Jurkat, Clone E6-1 (cell line): ENCODE measurements at regions not wholly inside any gene's neighbourhood (a gene's known extent, or its start where the extent isn't known, plus 50 kb on each side); places are given as distances from the start of the nearest gene placed in this dataset.

Experiments used
- DNase-seq: peaks from one replicate; pipeline ENCODE4 v3.0.0-alpha.2; 2011; ENCODE audit warnings: low read depth, low spot score
- H3K4me3 ChIP-seq: 2 replicates; pipeline ENCODE4 v1.5.1; 2011; ENCODE audit warnings: mild to moderate bottlenecking, low read length, control low read depth, moderate library complexity

- no peak overlapping the region for H3K4me3 ChIP-seq
- DNase-seq = no peak
These were observed 82.4 kb upstream of the CLCN4 start for GRCh38 chrX:10074241-10074941.

- no peak overlapping the region for H3K4me3 ChIP-seq
- DNase-seq = no peak
These were observed 80.0 kb upstream of the CLCN4 start for GRCh38 chrX:10076765-10077164.

GRCh38 chrX:10077425-10078188, 79.2 kb upstream of the CLCN4 start:
- H3K4me3 ChIP-seq = no peak overlapping the region
- DNase-seq = peak; percentile 6

- no peak overlapping the region for H3K4me3 ChIP-seq
- no peak for DNase-seq
These were observed 78.5 kb upstream of the CLCN4 start for GRCh38 chrX:10078266-10078665.

- DNase-seq = no peak
These were observed 77.5 kb upstream of the CLCN4 start for GRCh38 chrX:10079231-10079630.

GRCh38 chrX:10083809-10084208, 73.0 kb upstream of the CLCN4 start:
- no peak overlapping the region for H3K4me3 ChIP-seq
- DNase-seq = no peak

More at GRCh38 chrX:10079231-10079630, 77.5 kb upstream of the CLCN4 start:
- no peak overlapping the region for H3K4me3 ChIP-seq

- no peak overlapping the region for H3K4me3 ChIP-seq
- peak; percentile 19 for DNase-seq
These were observed 71.6 kb upstream of the CLCN4 start for GRCh38 chrX:10085223-10085622.

- no peak overlapping the region for H3K4me3 ChIP-seq
- DNase-seq = no peak
These were observed 70.1 kb upstream of the CLCN4 start for GRCh38 chrX:10086676-10087075.

GRCh38 chrX:10087391-10087790, 69.4 kb upstream of the CLCN4 start:
- no peak overlapping the region for H3K4me3 ChIP-seq
- DNase-seq = no peak

GRCh38 chrX:10089378-10089795, 67.4 kb upstream of the CLCN4 start:
- H3K4me3 ChIP-seq = no peak overlapping the region
- DNase-seq = no peak

- no peak for DNase-seq
- H3K4me3 ChIP-seq = no peak overlapping the region
These were observed 66.5 kb upstream of the CLCN4 start for GRCh38 chrX:10090319-10090718.

- no peak overlapping the region for H3K4me3 ChIP-seq
- no peak for DNase-seq
These were observed 61.5 kb upstream of the CLCN4 start for GRCh38 chrX:10095246-10095645.

- no peak overlapping the region for H3K4me3 ChIP-seq
- no peak for DNase-seq
These were observed 60.9 kb upstream of the CLCN4 start for GRCh38 chrX:10095698-10096432.

GRCh38 chrX:10098270-10098713, 58.5 kb upstream of the CLCN4 start:
- no peak overlapping the region for H3K4me3 ChIP-seq
- DNase-seq = no peak

GRCh38 chrX:10099411-10099810, 57.4 kb upstream of the CLCN4 start:
- DNase-seq = no peak
- no peak overlapping the region for H3K4me3 ChIP-seq

GRCh38 chrX:10101269-10101668, 55.5 kb upstream of the CLCN4 start:
- no peak for DNase-seq
- H3K4me3 ChIP-seq = no peak overlapping the region

- H3K4me3 ChIP-seq = no peak overlapping the region
- DNase-seq = no peak
These were observed 54.6 kb upstream of the CLCN4 start for GRCh38 chrX:10102046-10102704.

GRCh38 chrX:10103023-10103422, 53.8 kb upstream of the CLCN4 start:
- DNase-seq = no peak
- no peak overlapping the region for H3K4me3 ChIP-seq

- no peak overlapping the region for H3K4me3 ChIP-seq
- no peak for DNase-seq
These were observed 51.7 kb upstream of the CLCN4 start for GRCh38 chrX:10104958-10105658.
